Panc1 (cell line): ENCODE measurements at regions not wholly inside any gene's neighbourhood (a gene's known extent, or its start where the extent isn't known, plus 50 kb on each side); places are given as distances from the start of the nearest gene placed in this dataset.

ENCODE experiments used
- ATAC-seq: fragments of 200-7000 bp; cut with Tn5 transposase; 2 replicates; pipeline ENCODE4 v1.9.1; 2020; ENCODE audit warnings: mild to moderate bottlenecking, moderate library complexity
- BruUV-seq: library from RNA; stranded (reverse); fragments of 400-500 nt; replicated peaks from 2 replicates; lab custom pipeline; 2021; lab: Mats Ljungman, UMichigan
- CTCF ChIA-PET: fragments of 300-600 bp; sonication (Branson Sonifier 250); formaldehyde crosslinking; loops from one replicate; lab custom pipeline; 2022; ENCODE audit warnings: antibody characterized with exemption; lab: Charles Lee
- POLR2A ChIA-PET: fragments of 300-600 bp; sonication (Branson Sonifier 250); formaldehyde crosslinking; loops from one replicate; lab custom pipeline; 2022; ENCODE audit warnings: antibody characterized with exemption; lab: Charles Lee
- DNase-seq: peaks from one replicate; pipeline ENCODE4 v3.0.0-alpha.2; 2010; ENCODE audit warnings: low read depth, low spot score
- H3K27ac ChIP-seq: 2 replicates; pipeline ENCODE4 v1.5.1; 2011; ENCODE audit warnings: mild to moderate bottlenecking, low read length, inconsistent platforms
- H3K27me3 ChIP-seq: fragments of 200-500 bp; sonication (Bioruptor generic); 2 replicates; pipeline ENCODE4 v1.6.0; 2014; ENCODE audit warnings: low read length, inconsistent platforms; ENCODE audit not compliant: control insufficient read depth, insufficient read depth
- H3K36me3 ChIP-seq: fragments of 200-500 bp; sonication (Bioruptor generic); 2 replicates; pipeline ENCODE4 v1.5.1; 2014; ENCODE audit warnings: inconsistent platforms, mild to moderate bottlenecking, low read length, moderate library complexity; ENCODE audit not compliant: control insufficient read depth, insufficient read depth
- H3K4me1 ChIP-seq: 2 replicates; pipeline ENCODE4 v1.5.1; 2011; ENCODE audit warnings: inconsistent platforms, mild to moderate bottlenecking, low read length, moderate library complexity; ENCODE audit not compliant: control insufficient read depth, insufficient read depth
- H3K4me3 ChIP-seq, 2 experiments: 2 replicates each; pipeline ENCODE4 v1.5.1; 2011 to 2012; ENCODE audit warnings: low read depth in 2 of 2, low read length in 2 of 2, mild to moderate bottlenecking in 2 of 2, inconsistent platforms in 1 of 2, moderate library complexity in 1 of 2
- H3K9me3 ChIP-seq: fragments of 200-500 bp; sonication (Bioruptor generic); 2 replicates; pipeline ENCODE4 v1.5.1; 2014; ENCODE audit warnings: low read depth, mild to moderate bottlenecking, inconsistent platforms, low read length, moderate library complexity; ENCODE audit not compliant: control insufficient read depth, insufficient read depth
- CTCF ChIP-seq: fragments of 450-650 bp; IDR thresholded peaks from 2 replicates; pipeline ENCODE4 v1.5.1; 2017; ENCODE audit warnings: mild to moderate bottlenecking
- POLR2AphosphoS5 ChIP-seq: IDR thresholded peaks from 2 replicates; pipeline ENCODE4 v1.6.1; 2012; ENCODE audit warnings: mild to moderate bottlenecking, low read depth, low read length, moderate library complexity
- REST ChIP-seq, 2 experiments: IDR thresholded peaks; 2 replicates each; pipeline ENCODE4 v1.6.1; 2011 to 2012; ENCODE audit warnings: low read depth in 2 of 2, control low read depth in 1 of 2, low read length in 1 of 2, mild to moderate bottlenecking in 1 of 2, moderate library complexity in 1 of 2; ENCODE audit not compliant: insufficient read depth in 1 of 2
- SIN3A ChIP-seq: IDR thresholded peaks from 2 replicates; pipeline ENCODE4 v1.6.1; 2012; ENCODE audit warnings: low read depth, mild to moderate bottlenecking, low read length, moderate library complexity, borderline replicate concordance; ENCODE audit not compliant: insufficient read depth
- TCF7L2 ChIP-seq: IDR thresholded peaks from 2 replicates; pipeline ENCODE4 v1.6.1; 2011; ENCODE audit warnings: mild to moderate bottlenecking, low read depth, low read length, inconsistent platforms
- in situ Hi-C: cut with HindIII; loops from 2 replicates; pipeline ENCODE4 v1.10.0; 2016; ENCODE audit warnings: low sequenced_read_pairs, low pct_unique_long_range_greater_than_20kb
- intact Hi-C: fragments of 100-400 bp; cut with micrococcal nuclease; formaldehyde crosslinking; loops from one replicate; pipeline ENCODE4 v1.10.0; 2022; ENCODE audit not compliant: unreplicated experiment

- TF ChIP-seq SIN3A = no peak
- H3K4me1 ChIP-seq = no peaks in the 10 kb centered on the region
- no peaks in the 10 kb centered on the region for H3K9me3 ChIP-seq
- CTCF ChIA-PET = no interaction called here
- no peak for ATAC-seq
- no peaks in the 10 kb centered on the region for H3K27me3 ChIP-seq
- H3K4me3 ChIP-seq = no peak overlapping the region
- POLR2A ChIA-PET = no interaction called here
- in situ Hi-C loops (no loop called here), intact Hi-C loops (no loop called here)
- DNase-seq = no peak
- H3K27ac ChIP-seq = no peak overlapping the region
- no TSS peak for BruUV-seq
- H3K36me3 ChIP-seq = no peaks in the 10 kb centered on the region
Observed at GRCh38 chrX:99857455-99857854, 552.6 kb downstream of the PCDH19 start.

GRCh38 chrX:99833821-99834220 lies 576.3 kb downstream of the PCDH19 start:
- ChIA-PET CTCF (no interaction called here), POLR2A (no interaction called here)
- Histone ChIP-seq H3K4me3 (no peak overlapping the region), H3K4me1 (no peaks in the 10 kb centered on the region), H3K36me3 (no peaks in the 10 kb centered on the region), H3K27me3 (no peaks in the 10 kb centered on the region), H3K9me3 (no peaks in the 10 kb centered on the region), H3K27ac (no peak overlapping the region)
- in situ Hi-C loops (no loop called here), intact Hi-C loops (no loop called here)
- no peak for TF ChIP-seq SIN3A
- TF ChIP-seq POLR2AphosphoS5 = no peak
- TF ChIP-seq CTCF = no peak
- TF ChIP-seq REST (IDR thresholded peaks at IDR 0.05; ENCODE audit: insufficient read depth in 1 of 2, low read depth in 2 of 2, low read length in 1 of 2) = no peak
- TF ChIP-seq TCF7L2 = no peak
- no TSS peak for BruUV-seq
- no peak for DNase-seq
- ATAC-seq = no peak

- H3K9me3 ChIP-seq = no peaks in the 10 kb centered on the region
- CTCF ChIA-PET = no interaction called here
Observed at GRCh38 chrX:99820197-99820596, 589.9 kb downstream of the PCDH19 start.

More at GRCh38 chrX:99820197-99820596, 589.9 kb downstream of the PCDH19 start:
- no peaks in the 10 kb centered on the region for H3K27me3 ChIP-seq
- DNase-seq (no peak), ATAC-seq (no peak)
- intact Hi-C loops = no loop called here
- H3K36me3 ChIP-seq = no peaks in the 10 kb centered on the region
- H3K4me1 ChIP-seq = no peaks in the 10 kb centered on the region
- H3K27ac ChIP-seq = no peak overlapping the region
- no peak overlapping the region for H3K4me3 ChIP-seq
- no peak for TF ChIP-seq CTCF
- no peak for TF ChIP-seq SIN3A
- TF ChIP-seq POLR2AphosphoS5 = no peak
- no peak for TF ChIP-seq TCF7L2
- TF ChIP-seq REST (IDR thresholded peaks at IDR 0.05; ENCODE audit: insufficient read depth in 1 of 2, low read depth in 2 of 2, low read length in 1 of 2) = no peak
- BruUV-seq = no TSS peak
- POLR2A ChIA-PET = no interaction called here
- in situ Hi-C loops = no loop called here
